GM10847 (cell line): ENCODE measurements at regions not wholly inside any gene's neighbourhood (a gene's known extent, or its start where the extent isn't known, plus 50 kb on each side); places are given as distances from the start of the nearest gene placed in this dataset.

Experiments
- POLR2A ChIP-seq: IDR thresholded peaks from 2 replicates; pipeline ENCODE4 v1.6.1; 2011; ENCODE audit not compliant: insufficient read length; ENCODE audit errors: extremely low read depth

DNA sequence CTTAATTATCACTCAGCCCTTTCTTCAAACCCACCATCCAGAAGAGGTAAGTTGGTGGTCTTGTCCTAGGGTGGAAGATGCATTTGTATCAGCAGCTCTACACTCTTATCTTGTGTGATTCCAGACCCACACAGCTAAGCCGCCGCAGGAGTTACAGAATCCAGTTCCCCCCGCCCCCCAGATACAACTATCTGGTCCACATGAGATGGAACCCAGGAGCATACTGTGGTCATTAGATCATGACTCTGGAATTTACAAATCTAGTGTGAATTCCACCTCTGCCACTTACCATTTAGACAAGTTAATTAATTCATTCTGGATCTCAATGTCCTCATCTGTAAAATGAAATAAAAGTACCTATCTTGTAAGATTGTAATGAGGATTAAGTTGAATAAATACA lies 486.4 kb downstream of the BCL11A start:
- no peak for TF ChIP-seq POLR2A

DNA sequence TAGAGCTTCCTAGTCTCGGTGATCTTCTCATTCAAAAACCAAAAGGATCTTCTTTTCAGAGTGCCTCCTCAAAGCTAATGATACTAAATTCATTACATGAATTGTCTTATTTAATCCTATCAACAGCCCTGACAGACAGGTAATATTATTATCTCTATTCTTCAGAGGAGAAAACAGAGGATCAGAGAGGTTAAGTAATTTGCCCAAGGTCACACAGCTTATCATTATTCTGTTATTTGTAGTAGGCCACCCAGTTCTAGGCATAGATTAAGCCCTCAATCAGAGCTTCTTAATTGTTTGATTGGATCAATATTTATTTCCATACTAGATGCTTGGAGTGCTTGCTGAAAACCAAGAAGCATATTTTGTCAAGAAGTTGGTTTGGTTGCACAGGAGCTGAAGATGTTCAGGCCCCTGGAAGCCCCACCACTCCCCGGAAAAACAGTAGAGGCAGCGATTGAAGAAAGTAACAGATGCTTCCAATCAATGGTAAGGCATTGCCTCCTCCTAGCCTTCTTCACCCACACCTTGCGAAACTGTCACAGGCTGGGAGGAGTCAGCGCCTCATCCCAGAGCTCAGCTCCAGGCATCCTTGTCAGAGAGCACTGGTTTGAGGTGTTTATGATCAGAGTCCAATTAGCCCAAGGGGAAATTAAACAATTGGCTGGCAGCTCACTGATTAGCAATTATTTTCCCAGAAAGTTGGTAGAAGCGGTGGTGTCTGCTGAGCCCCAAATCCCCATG lies 487.2 kb downstream of the BCL11A start:
- TF ChIP-seq POLR2A: no peak

DNA sequence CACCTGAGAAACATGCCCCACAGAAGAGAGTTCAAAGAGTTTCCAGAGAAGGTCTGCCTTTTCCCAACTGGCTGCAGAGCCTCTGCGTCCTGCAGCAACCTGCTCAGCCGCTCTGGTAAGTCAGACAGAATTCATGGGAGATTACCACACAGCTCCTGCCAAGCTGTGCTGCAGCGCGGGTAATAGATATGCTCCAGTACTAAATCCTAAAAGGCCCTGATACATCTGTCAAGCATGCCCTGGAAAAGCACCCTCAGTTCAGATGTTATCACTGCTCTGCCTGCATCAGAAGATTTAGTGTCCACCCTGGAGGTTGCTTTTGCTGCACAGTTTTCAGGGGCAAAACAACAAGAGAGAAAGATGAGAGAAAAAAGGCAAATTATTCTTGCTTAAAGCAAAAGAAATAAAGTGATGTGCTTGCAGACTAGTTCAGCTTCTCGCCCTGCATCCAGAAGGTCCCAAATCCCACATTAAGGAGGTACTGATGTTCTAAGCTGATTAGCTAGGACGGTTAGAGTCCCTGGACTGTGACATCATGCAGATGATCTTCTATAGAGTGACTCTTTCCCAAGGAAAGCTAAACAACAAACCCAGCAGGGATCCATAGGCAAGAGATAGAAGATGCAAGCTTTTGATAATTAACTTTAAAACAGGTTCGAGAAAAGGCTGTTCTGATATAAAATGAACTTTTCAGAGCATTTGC lies 488.6 kb downstream of the BCL11A start:
- no peak for TF ChIP-seq POLR2A

DNA sequence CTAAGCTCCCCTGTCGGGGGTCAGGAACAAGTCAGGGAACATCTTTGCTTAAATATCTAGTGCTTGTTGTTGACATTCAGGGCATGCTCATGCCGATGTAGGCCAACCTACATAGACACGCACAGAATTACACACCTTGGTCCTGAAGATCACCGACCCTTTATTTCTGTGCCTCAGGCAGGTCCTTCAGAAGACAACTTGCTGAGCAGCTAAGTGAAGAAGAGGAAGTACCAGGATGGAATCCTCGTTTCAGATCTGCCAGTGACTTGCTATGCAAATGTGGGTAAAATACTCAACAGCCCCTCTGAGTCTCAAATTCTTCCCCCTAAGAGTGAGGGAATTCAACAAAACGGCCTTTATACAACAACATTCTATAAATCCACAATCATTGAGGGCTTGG lies 494.7 kb downstream of the BCL11A start:
- no peak for TF ChIP-seq POLR2A

DNA sequence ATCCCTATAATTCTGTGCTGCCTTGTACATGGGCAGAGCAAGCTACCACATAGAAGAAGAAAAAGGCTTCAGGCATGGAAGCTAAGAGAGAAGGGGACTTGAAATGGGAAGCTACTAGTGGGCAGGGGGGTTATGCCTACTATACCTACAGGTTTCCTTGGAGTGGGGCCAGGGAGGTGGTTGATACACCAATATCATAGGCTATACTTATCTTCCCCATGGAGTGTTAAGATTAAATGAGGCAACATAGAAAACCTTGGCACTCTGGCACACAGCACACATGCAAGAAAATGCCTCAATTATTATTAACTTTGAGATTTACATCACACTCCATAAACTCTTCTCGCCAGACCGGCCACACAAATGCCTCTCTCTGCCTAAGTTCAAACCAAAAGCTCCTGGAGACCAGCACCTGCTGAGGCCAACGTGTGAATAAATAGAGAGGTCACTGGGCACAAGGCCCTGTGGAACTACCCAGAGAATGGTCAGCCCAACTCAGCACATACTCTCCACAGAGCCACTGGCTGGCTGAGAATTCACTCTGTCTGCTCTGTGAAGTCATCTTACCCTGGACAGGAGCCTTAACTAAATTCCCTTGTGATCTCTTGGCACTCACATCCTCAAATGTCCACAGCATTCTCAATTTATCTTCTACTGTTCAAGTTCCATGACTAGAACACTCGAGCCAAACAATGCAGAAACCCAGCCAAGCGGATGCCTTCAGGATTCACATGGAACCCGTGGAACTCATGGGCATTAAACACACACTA lies 498.7 kb downstream of the BCL11A start:
- TF ChIP-seq POLR2A: no peak

DNA sequence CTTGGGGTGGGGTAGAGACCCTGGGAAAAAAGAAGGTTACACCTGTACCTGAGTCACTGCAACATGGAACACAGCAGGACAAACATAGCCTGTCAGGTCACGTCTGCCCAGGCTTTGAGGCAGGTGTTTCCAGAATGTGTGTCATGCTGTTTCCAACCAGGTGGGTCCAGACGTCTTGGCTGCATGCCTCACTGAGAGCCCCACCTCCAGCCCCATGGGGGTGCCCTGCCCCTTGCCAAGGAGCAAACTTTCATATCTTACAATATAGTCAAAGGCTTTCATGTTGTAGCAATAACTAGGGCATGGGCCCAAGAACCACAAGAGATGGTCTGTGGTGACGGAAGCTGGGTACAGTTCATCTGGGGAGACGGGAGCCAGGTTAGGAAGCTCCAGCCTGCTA lies 499.7 kb downstream of the BCL11A start:
- TF ChIP-seq POLR2A: no peak

DNA sequence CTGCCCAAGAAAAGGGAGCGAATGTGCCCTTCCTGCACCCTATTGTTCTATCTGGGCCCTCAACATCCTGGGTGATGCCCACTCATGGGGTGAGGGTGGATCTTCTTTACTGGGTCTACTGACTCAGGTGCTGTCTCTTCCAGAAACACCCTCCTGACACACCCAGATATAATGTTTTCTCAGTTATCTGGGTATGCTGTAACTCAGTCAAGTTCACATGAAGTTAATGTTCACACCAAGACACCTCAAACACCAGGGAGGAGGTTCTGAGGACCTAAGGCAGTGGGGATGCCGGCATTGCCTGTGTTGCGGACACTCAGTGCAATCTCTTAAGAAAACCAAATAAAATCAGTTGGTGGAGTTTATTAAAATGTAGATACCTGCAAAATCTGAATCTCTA lies 500.9 kb downstream of the BCL11A start:
- TF ChIP-seq POLR2A: no peak

DNA sequence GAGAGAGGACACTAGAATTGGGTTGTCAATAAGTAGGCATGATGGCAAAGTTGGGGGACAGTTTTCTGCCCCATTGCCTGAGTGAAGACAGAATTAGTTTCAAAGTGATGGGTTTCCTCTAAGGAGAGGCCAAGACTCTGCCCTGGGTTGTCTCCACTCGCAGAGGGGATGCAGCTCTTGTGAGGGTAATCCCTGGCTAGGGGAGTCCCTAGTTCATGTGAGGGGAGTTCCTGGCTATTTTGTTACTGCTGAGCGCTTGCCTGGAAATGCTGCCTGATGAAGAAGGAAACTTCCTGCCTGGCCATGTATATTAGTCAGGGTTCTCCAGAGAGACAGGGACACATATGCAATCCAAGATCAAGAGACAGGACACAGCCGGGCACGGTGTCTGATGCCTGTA lies 501.5 kb downstream of the BCL11A start:
- TF ChIP-seq POLR2A: no peak

DNA sequence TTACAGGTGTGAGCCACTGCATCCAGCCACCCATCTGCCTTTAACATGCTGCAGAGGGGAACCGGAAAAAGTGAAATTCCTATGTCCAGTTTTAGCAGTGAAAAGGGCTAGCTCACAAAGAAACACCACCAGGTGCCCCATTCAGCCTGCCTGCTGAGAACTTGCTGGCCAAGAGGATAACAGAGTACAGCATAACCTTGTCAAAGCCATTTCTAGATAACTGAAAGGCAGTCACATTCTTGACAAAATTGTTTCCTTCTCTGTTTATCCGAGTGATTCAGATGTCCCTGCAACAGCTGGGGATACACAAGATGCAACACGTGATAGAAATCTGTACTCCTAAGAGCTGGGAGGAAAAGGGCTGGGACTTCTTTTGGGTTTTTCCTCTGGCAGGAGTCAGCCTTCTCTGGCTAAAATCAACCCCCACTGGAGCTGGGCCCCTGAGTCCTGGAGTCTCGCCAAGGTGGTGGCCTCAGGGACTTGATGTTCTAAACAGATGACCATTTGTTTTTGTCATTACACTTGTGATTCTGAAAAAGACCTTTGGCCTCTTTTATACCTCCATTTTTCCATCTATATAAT lies 505.4 kb downstream of the BCL11A start:
- no peak for TF ChIP-seq POLR2A

DNA sequence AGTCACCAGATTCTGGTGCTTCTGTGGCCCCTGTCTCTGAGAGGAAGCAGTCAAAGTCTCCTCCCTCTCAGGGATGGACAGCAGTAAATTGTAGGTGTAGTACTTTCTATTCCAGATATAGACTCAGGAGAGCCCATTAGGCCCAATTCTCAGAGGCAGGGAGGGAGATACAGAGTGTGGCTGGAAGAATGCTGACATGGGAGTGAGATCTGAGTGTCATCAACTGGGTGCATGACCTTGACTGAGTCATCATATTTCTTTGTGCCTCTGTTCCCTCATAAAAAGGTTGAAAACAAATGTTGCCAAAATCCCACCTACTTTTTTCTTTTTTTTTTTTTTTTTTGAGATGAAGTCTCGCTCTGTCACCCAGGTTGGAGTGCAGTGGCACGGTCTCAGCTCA lies 506.1 kb downstream of the BCL11A start:
- TF ChIP-seq POLR2A: no peak

DNA sequence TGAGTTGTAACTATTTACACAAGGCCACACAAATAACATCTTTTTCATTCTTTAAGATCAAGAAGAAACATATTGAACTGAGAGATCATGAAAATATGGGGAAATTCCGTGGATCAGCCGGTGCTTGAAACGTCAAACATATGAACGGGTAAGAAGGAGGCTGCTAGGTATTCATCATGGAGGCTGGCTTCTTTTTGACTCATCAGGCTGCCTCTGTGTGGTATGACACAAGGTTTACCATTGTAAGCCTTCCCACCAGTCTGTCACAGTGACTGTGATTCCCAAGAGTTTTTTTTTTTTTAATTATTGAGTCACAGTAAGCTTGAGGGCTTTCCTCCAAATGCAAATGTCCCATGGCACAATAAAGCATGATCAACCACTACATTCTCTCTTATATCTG lies 506.9 kb downstream of the BCL11A start:
- no peak for TF ChIP-seq POLR2A

DNA sequence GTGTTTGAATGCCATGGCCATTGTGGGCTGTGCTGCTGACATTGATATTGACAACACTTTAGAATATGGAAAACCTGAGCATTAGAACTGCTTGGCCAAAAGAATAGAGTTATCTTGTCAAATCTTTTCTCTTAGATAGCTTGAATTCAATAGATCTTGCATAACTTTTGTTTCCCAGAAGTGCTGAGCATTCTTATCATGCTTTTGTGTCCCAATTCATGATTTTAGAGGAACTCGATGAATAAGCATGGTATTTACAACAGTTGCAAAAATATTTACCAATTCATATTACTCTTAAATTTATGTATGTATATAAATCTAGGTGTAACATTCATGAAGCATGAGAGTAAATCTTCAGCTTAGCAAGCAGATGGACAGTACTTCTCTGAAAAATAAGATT lies 508.0 kb downstream of the BCL11A start:
- no peak for TF ChIP-seq POLR2A

DNA sequence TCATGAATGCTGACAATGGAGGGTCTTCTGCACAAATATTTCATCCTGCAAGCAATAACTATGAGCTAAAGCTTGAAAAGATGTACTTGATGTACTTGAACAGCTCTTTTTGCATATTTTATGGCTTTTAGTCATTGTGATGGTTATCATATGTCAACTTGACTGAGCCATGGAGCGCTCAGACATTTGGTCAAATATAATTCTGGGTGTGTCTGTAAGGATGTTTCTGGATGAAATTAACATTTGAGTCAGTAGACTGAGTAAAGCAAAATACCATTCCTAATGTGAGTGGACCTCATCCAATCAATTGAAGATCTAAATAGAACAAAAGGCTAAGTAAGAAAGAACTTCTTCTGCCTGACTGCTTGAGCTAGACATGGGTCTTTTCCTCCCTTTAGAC lies 509.0 kb downstream of the BCL11A start:
- no peak for TF ChIP-seq POLR2A

DNA sequence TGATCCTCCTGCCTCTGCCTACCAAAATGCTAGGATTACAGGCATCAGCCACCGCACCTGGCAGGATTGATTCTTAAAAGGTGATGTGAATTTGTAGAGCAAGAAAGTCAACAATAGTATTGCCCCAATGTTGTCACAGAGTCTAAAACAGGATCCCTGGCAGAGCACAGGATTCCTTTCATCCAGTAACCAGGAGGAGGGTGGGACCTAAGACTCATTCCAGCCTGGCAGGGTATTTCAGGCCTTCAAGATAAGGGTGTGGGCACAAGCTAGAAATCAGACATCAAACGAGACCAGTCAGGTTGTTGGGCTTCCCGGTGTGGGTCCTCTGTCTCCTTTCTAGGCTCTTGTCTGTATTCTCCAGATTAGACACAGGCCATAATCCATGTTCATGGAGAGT lies 511.4 kb downstream of the BCL11A start:
- TF ChIP-seq POLR2A: no peak

DNA sequence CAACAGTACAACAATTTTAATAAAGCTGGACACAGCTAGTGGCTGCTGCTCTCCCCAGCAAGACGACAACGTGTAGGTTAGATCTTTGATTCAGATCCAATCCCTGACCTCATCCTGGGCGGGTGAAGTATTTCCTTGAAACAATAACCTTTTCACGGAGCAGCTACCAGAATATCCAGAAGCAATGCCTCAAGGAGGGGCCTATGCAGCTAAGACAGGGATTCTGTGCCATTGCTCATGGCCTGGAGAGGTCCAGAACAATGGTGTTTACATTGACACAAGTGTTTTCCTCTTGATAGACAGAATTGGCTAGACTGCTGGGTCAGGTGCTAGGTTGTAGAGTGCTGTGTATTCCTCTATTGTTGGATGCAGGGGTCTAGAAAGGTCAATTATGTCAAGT lies 520.1 kb downstream of the BCL11A start:
- no peak for TF ChIP-seq POLR2A

DNA sequence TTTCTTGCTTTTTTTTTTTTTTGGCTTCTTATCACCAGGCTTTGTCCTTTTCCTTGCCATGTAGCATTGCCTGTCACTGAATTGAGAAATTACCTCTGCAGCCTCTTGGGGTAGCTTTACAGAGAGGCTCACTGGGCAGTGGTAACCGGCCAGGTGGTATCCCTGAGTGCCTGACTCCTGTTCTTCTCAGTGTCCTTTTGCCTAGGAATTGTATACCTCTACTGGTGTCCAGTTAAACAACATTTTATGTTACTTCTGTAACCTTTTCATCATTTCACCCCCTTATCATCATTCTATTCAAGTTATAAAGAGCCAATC lies 523.9 kb downstream of the BCL11A start:
- TF ChIP-seq POLR2A: no peak
